ENCODE measurements at regions not wholly inside any gene's neighbourhood (a gene's known extent, or its start where the extent isn't known, plus 50 kb on each side); places are given as distances from the start of the nearest gene placed in this dataset.
A peak's percentile ranks its signal among the peaks of the same experiment; 100 is the strongest.

DNA sequence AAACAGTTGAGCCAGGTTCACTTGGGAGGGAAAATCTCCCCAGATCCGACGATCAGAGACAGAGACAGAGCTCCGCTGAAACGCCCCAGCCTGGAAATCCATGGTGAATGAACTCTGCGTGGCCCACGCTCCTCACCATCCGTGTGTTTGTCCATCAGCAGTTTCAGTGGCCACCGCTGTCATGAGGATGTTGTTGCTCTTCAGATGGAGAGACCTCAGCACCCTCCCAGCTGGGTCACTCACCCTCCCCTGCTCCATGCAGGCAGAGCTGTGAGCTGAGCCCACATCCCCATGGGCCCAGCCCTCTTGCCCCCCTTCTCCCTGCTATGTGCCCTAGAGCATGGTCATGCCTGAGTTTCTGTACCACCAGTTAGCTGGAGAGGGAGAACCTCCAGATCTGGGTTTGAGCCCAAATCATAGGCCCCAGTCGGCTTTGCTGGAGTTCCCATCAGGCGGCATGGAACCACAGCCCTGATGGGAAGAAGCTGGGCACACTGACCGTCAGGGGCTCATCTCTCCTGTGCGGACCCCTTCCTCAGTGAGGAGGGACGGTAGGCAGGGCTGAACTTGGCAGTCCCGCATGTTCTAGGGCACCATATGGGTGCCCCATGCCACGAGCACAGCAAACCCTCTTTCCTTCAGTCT, 154.4 kb upstream of the COL5A1 start:
- H3K4me1 ChIP-seq (ENCODE audit: insufficient read depth): no peaks in the 10 kb centered on the region
- no peak overlapping the region for H3K4me3 ChIP-seq (ENCODE audit: low read depth, low read length)
- H3K27ac ChIP-seq (ENCODE audit: low read depth): no peak overlapping the region
- DNase-seq (ENCODE audit: extremely low spot score): no peak
- H3K36me3 ChIP-seq (ENCODE audit: insufficient read depth): no peaks in the 10 kb centered on the region
- 95% methylated on average over 15 of the region's 15 CpGs for WGBS

DNA sequence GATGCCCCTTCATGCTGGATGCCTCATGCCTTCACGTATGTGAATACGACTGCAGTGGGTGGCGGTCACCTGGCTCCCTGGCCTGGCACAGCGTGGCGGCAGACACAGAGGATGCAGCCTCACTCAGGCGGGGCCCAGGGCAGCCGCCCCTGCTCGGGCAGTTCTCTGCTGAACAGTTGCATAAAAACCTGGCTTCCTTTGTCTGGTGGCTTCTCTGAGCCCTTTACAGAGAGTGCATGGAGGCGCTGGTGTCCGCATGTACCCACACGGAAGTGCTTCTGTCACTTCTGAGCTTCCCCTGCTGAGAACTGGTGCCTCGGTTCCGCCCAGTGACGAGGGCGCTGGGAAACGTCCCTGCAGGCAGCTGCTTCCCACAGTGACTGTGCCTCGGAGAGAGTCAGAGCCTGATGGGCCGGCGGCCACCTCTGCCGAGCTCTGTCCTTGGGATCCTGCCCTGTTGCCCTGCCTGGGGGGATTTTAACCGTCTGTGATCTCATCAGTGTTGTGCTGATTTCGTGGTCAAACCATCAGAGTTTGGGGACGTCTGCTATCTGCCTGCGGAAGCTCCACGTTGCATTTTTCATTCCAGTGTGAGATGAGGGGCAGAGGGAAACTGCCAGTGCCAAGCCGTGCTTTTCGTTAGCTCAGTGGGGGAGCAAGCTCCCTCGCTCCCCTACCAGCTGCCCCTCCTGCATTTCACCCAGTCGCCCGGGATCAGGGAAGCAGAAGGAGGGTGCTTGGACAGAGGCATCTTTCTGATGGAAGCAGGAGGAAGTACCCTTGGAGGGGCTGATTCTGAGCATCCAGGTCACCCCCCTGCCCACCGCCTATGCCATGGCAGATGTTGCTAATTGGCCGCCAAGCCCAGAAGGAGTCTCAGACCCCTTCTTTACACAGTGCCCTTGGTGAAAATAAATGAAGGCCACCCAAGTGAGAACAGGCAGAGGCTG, 153.0 kb upstream of the COL5A1 start:
- H3K4me1 ChIP-seq (ENCODE audit: insufficient read depth): no peaks in the 10 kb centered on the region
- no peak overlapping the region for H3K27ac ChIP-seq (ENCODE audit: low read depth)
- no peaks in the 10 kb centered on the region for H3K36me3 ChIP-seq (ENCODE audit: insufficient read depth)
- WGBS: 62% methylated on average over 32 of the region's 32 CpGs
- no peak overlapping the region for H3K4me3 ChIP-seq (ENCODE audit: low read depth, low read length)
- DNase-seq (ENCODE audit: extremely low spot score): no peak

DNA sequence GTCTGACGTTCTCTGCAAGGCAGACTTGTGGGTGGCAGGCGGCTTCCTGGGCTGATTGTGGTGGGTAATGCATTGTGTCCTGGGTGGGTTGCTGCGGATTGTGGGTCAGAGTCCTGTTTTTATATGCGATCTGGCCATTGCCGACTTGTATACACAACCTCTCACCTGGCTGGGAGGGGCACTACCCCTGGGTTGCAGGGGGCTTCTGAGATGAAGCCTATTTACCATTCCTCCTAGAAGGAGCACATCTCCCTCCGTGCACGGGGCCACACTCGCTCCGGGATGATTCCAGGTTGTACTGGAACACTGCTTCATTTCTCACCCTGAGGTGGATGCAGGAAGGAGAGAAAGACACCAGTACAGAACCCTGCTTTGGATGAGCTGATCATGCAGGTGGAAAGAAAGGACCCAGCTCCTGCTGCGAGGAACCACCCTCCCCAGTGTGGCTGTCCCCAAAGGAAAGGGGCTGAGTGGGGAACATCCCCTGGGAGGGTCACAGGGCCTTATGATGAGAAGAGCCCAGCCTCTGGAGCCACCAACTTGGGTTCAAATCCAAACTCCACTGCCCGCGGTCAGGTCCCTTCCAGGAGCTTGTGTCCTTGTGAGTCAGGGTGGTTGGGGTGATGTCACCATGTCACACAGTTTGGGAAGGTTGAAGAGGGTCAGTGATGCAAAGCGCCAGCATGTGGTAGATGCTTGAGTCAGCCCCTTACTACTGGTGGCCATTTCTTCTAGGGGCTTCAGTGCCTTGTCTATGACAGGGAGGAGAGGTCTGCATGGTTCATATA, 151.8 kb upstream of the COL5A1 start:
- 97% methylated on average over 13 of the region's 13 CpGs for whole genome bisulfite sequencing
- Histone ChIP-seq H3K27ac (ENCODE audit: low read depth) (no peak overlapping the region), H3K4me1 (ENCODE audit: insufficient read depth) (no peaks in the 10 kb centered on the region), H3K4me3 (ENCODE audit: low read depth, low read length) (no peak overlapping the region), H3K36me3 (ENCODE audit: insufficient read depth) (no peaks in the 10 kb centered on the region)
- DNase-seq (ENCODE audit: extremely low spot score): no peak

DNA sequence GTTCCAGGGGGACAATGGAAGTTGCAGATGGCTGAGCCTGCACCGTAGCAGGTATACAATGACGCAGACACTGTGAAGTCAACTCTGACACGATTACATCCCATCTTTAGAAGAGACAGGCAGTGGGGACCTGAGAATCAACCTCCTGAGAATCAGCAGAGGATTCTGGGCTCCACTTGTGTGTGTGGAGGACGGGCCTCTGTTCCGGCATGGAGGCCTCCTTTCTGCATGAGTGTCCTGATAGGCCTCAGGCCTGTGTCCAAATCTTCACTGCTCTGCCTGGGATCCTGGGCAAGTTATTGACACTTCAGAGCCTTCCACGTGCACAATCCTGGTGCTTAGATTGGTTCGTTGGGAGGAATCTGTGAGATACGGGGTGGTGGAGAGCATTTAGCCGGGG, 151.2 kb upstream of the COL5A1 start:
- no peak for DNase-seq (ENCODE audit: extremely low spot score)
- WGBS: 95% methylated on average over 9 of the region's 9 CpGs
- Histone ChIP-seq H3K27ac (ENCODE audit: low read depth) (no peak overlapping the region), H3K4me3 (ENCODE audit: low read depth, low read length) (no peak overlapping the region), H3K36me3 (ENCODE audit: insufficient read depth) (no peaks in the 10 kb centered on the region), H3K4me1 (ENCODE audit: insufficient read depth) (no peaks in the 10 kb centered on the region)

DNA sequence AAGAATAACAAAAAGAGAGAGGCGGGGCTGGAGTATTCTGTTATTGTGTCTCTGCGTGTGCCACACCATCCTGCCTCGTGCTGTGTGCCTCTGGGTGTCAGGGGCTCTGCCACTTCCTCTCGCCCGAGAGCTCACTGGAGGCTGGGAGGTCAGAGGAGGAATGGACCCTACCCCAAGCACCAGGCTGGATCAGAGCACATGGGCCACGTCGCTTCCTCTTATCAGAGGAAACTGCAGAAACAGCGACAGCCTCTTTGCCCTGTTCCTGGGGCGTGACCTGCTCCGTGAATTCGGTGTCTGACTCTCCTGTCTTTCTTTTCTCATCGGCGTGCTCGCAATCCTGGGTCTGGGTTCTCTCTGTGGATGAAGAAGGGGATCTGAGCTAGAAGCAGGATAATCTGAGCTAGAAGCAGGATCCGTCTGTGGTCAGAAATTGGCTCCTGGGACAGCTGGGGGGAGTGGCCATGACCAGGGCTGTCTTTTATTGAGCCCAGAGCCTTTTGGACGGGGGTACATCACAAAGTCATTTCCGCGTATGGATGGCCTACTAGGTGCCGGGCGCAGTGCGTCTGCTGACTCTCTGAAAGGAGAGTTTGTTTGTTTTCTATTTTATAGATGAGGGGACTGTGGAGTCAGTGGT, 150.3 kb upstream of the COL5A1 start:
- H3K27ac ChIP-seq (ENCODE audit: low read depth): peak overlapping the region; percentile 18
- no peaks in the 10 kb centered on the region for H3K4me1 ChIP-seq (ENCODE audit: insufficient read depth)
- no peaks in the 10 kb centered on the region for H3K36me3 ChIP-seq (ENCODE audit: insufficient read depth)
- DNase-seq (ENCODE audit: extremely low spot score): no peak
- no peak overlapping the region for H3K4me3 ChIP-seq (ENCODE audit: low read depth, low read length)
- WGBS: 71% methylated on average over 21 of the region's 21 CpGs

DNA sequence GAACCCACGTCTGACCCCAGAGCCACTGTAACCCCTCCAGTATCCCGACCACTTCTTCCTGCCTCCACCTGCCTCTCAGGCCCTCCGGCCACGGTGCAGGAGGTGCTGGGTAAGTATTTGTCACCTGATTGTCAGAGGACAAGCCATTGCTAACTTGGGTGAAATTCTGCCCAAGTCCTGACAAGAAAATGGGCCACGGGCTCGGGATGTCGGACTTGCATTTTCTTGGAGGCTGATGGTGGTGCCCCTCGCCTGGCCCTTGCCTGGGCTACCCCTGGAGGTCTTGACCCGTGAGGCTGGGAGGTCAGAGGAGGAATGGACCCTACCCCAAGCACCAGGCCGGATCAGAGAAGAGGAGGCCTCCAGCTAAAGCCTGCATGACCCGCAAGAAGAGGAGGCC, 149.7 kb upstream of the COL5A1 start:
- H3K36me3 ChIP-seq (ENCODE audit: insufficient read depth): no peaks in the 10 kb centered on the region

DNA sequence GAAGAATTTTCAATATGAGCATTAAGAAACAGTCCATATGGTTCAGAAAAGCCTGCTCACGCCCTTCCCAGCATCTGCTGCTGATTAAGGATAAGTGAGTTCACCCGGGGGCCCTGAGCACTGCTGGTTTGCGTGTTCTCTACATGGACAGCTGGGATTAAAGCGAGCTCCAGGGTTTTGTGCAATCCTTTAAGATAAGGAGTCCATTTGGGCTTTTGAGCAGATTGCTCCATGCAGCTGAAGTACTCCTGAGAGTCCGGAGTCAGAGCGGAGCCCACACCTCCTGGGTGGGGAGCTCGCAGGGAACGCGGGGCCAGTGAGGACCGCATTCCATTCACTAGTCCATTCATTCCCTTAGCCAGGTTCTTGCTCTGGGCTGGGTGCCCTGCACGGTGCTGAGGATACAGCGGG, 149.3 kb upstream of the COL5A1 start:
- WGBS: 36% methylated on average over 12 of the region's 12 CpGs
- Histone ChIP-seq H3K36me3 (ENCODE audit: insufficient read depth) (no peaks in the 10 kb centered on the region), H3K4me1 (ENCODE audit: insufficient read depth) (no peaks in the 10 kb centered on the region), H3K27ac (ENCODE audit: low read depth) (peak overlapping the region; percentile 54), H3K4me3 (ENCODE audit: low read depth, low read length) (no peak overlapping the region)
- DNase-seq (ENCODE audit: extremely low spot score): peak; percentile 79

More for the DNA sequence above, 149.7 kb upstream of the COL5A1 start:
- WGBS: 55% methylated on average over 11 of the region's 11 CpGs
- H3K4me3 ChIP-seq (ENCODE audit: low read depth, low read length): no peak overlapping the region
- peak overlapping the region; percentile 71 for H3K27ac ChIP-seq (ENCODE audit: low read depth)
- no peaks in the 10 kb centered on the region for H3K4me1 ChIP-seq (ENCODE audit: insufficient read depth)
- DNase-seq (ENCODE audit: extremely low spot score): no peak

DNA sequence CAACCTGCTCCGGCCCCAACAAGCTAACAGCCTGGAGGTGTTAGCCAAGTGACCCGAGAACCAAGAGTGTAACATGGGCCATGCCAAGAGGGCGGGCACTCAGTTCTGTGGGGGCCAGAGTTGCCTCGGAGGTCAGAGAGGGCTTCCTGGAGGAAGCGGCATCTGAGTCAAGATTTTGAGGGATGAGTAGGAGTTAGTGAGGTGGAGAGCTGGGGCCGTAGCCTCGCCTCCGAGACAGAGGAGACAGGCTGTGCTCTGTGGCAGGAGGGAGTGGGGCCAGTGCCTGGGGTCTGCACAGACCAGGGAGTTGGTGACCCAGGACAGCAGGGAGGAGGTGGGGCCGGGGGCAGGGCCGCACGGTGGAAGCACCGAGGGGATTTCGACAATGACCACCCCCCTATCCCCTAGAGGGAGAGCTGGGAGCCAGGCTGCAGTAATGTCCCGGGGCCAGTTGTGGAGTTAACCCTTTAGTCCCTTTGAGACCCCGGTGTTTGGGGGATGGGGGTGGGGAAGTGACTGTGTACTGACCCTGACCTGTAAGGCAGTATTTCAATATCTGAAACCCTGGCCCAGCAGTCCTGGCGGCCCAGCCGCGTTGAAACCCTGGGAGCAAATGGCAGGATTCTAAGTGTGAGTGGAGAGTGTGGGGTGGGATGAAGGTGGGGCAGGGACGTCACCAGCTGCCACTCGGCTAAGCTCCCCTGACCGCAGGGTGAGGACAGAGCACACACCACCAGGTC, 148.7 kb upstream of the COL5A1 start:
- Histone ChIP-seq H3K27ac (ENCODE audit: low read depth) (peak overlapping the region; percentile 54), H3K4me3 (ENCODE audit: low read depth, low read length) (no peak overlapping the region), H3K4me1 (ENCODE audit: insufficient read depth) (no peaks in the 10 kb centered on the region), H3K36me3 (ENCODE audit: insufficient read depth) (no peaks in the 10 kb centered on the region)
- 52% methylated on average over 21 of the region's 21 CpGs for WGBS
- no peak for DNase-seq (ENCODE audit: extremely low spot score)

DNA sequence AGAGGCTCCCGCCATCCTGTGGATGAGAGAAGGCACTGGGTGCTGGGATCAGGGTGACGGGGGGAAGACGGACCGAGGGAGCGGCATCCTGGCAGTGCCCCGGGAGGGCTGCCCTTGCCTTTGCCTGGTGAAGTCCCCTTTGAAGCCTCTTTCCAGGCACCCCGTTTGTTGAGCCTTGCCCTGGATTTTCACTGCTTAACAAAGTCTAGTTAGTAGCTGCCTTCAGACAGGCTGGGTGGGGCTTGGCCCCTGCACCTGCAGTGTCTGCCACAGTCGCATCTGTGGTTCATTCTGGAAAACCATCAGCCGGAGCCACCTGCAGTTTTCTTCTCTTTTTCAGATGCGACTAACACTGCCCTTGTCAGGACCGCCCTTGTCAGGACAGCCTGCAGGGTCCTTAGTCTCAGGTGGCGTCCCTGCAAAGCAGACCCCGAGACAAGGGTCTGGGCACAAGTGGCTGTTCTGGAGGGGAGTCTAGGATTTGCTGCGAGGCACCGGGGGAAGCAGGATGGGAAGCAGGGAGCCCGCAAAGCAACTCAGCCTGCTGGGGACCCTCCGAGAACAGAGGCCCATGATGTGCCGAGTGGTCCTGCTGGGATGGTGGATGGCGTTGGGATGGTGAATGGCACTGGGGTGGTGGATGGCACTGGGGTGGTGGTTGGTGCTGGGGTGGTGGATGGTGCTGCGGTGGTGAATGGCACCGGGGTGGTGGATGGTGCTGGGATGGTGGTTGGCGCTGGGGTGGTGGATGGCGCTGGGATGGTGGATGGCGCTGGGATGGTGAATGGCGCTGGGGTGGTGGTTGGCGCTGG, 147.9 kb upstream of the COL5A1 start:
- no peak for DNase-seq (ENCODE audit: extremely low spot score)
- H3K36me3 ChIP-seq (ENCODE audit: insufficient read depth): no peaks in the 10 kb centered on the region
- H3K4me3 ChIP-seq (ENCODE audit: low read depth, low read length): no peak overlapping the region
- 88% methylated on average over 26 of the region's 26 CpGs for WGBS
- H3K4me1 ChIP-seq (ENCODE audit: insufficient read depth): no peaks in the 10 kb centered on the region
- H3K27ac ChIP-seq (ENCODE audit: low read depth): peak overlapping the region; percentile 12

DNA sequence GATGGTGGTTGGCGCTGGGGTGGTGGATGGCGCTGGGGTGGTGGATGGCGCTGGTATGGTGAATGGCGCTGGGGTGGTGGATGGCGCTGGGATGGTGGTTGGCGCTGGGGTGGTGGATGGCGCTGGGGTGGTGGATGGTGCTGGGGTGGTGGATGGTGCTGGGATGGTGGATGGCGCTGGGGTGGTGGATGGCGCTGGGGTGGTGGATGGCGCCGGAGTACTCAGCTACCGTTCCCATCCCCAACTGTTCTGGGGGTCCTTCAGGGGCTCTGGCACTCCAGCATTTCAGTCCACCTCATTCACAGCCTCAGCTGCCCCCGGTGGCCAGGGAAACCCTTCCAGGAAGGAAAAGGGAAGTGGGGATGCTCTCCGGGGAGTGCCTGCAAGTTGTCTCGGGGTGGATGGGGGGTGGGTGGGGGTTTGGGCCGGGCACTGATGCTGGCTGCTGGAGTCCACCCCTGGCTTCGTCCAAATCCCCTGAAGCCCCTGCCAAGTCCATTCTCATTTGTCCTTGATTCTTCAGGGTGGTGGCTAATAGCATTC, 147.3 kb upstream of the COL5A1 start:
- DNase-seq (ENCODE audit: extremely low spot score): no peak
- Histone ChIP-seq H3K4me1 (ENCODE audit: insufficient read depth) (no peaks in the 10 kb centered on the region), H3K36me3 (ENCODE audit: insufficient read depth) (no peaks in the 10 kb centered on the region), H3K4me3 (ENCODE audit: low read depth, low read length) (no peak overlapping the region), H3K27ac (ENCODE audit: low read depth) (no peak overlapping the region)
- WGBS: 86% methylated on average over 17 of the region's 17 CpGs

DNA sequence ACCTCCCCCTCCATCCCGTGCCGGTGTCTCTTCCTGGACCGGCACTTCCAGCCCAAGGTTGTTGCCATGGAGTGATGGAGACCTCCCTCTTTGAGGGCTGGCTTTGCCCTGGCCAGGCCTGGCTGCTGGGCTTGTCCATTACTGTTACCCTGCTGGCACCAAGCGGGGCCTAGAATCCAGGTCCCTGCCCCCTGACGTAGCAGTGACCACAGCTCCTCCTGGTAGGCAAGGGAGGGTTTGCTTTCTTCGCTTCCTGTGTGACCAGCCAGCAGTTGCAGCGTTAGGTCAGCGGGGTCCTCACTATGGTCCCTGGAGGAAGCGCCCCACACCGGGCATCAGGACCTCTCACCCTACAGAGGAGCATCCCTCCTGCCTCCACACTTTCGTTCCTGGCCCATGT, 146.7 kb upstream of the COL5A1 start:
- no peaks in the 10 kb centered on the region for H3K4me1 ChIP-seq (ENCODE audit: insufficient read depth)
- WGBS: 91% methylated on average over 11 of the region's 11 CpGs
- H3K27ac ChIP-seq (ENCODE audit: low read depth): no peak overlapping the region
- no peak overlapping the region for H3K4me3 ChIP-seq (ENCODE audit: low read depth, low read length)
- no peak for DNase-seq (ENCODE audit: extremely low spot score)
- no peaks in the 10 kb centered on the region for H3K36me3 ChIP-seq (ENCODE audit: insufficient read depth)

DNA sequence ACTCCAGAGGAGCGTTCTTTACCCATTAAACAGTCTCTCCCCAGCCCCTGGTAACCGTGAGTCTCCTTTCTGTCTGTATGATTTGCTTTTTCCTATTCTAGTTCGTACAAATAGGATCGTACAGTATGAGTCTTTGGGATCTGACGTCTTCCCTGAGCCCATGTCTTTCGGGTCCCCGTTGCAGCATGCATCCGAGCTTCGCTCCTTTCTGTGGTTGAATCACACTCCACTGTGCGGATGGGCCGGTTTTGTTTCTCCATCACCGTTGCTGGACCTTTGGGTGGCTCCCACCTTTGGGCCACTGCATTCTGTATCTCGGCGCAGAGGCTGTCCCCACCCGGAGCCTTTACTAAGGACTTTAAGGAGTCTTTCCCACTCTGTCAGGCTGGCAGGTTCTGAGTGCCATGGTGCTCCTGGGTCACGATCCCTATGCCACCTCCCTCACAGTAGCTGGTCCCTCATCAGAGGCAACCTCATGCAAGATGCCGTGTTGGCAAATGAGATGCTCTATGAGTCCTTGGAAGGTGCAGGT, 145.7 kb upstream of the COL5A1 start:
- DNase-seq (ENCODE audit: extremely low spot score): no peak
- H3K4me3 ChIP-seq (ENCODE audit: low read depth, low read length): no peak overlapping the region
- no peak overlapping the region for H3K27ac ChIP-seq (ENCODE audit: low read depth)
- no peaks in the 10 kb centered on the region for H3K36me3 ChIP-seq (ENCODE audit: insufficient read depth)
- WGBS: 93% methylated on average over 17 of the region's 17 CpGs
- no peaks in the 10 kb centered on the region for H3K4me1 ChIP-seq (ENCODE audit: insufficient read depth)
